ENCODE measurements at regions not wholly inside any gene's neighbourhood (a gene's known extent, or its start where the extent isn't known, plus 50 kb on each side); places are given as distances from the start of the nearest gene placed in this dataset.

- DNase-seq (ENCODE audit: low spot score), result no peak
- ATAC-seq, result no peak
Measured at GRCh38 chr5:4837489-4838058, 302.6 kb upstream of the ADAMTS16 start.

GRCh38 chr5:4845221-4845620, 294.9 kb upstream of the ADAMTS16 start:
- no peak for DNase-seq (ENCODE audit: low spot score)
- ATAC-seq, result no peak

GRCh38 chr5:4847766-4848165, 292.4 kb upstream of the ADAMTS16 start:
- DNase-seq (ENCODE audit: low spot score), result no peak
- ATAC-seq, result no peak

- DNase-seq (ENCODE audit: low spot score), result no peak
- ATAC-seq, result no peak
Measured at GRCh38 chr5:4855036-4855435, 285.1 kb upstream of the ADAMTS16 start.

GRCh38 chr5:4855880-4856279, 284.2 kb upstream of the ADAMTS16 start:
- ATAC-seq (no peak), DNase-seq (ENCODE audit: low spot score) (no peak)

GRCh38 chr5:4857761-4858160, 282.4 kb upstream of the ADAMTS16 start:
- DNase-seq (ENCODE audit: low spot score), result no peak
- no peak for ATAC-seq

- ATAC-seq (peak; percentile 87), DNase-seq (ENCODE audit: low spot score) (no peak)
Measured at GRCh38 chr5:4859500-4860235, 280.5 kb upstream of the ADAMTS16 start.

GRCh38 chr5:4860631-4861030, 279.5 kb upstream of the ADAMTS16 start:
- no peak for ATAC-seq
- DNase-seq (ENCODE audit: low spot score), result no peak

- DNase-seq (ENCODE audit: low spot score) (no peak), ATAC-seq (peak; percentile 78)
Measured at GRCh38 chr5:4862500-4862899, 277.6 kb upstream of the ADAMTS16 start.

- DNase-seq (ENCODE audit: low spot score) (no peak), ATAC-seq (no peak)
Measured at GRCh38 chr5:4866131-4866659, 273.9 kb upstream of the ADAMTS16 start.

- DNase-seq (ENCODE audit: low spot score), result no peak
- no peak for ATAC-seq
Measured at GRCh38 chr5:4866817-4867216, 273.3 kb upstream of the ADAMTS16 start.

- peak; percentile 93 for ATAC-seq
- peak; percentile 58 for DNase-seq (ENCODE audit: low spot score)
Measured at GRCh38 chr5:4868140-4868735, 271.9 kb upstream of the ADAMTS16 start.

- ATAC-seq (no peak), DNase-seq (ENCODE audit: low spot score) (no peak)
Measured at GRCh38 chr5:4873652-4874051, 266.5 kb upstream of the ADAMTS16 start.

- DNase-seq (ENCODE audit: low spot score), result no peak
Measured at GRCh38 chr5:4874097-4874496, 266.0 kb upstream of the ADAMTS16 start.

GRCh38 chr5:4875942-4876341, 264.2 kb upstream of the ADAMTS16 start:
- no peak for ATAC-seq

More at GRCh38 chr5:4874097-4874496, 266.0 kb upstream of the ADAMTS16 start:
- no peak for ATAC-seq

GRCh38 chr5:4876804-4877203, 263.3 kb upstream of the ADAMTS16 start:
- ATAC-seq, result no peak
- no peak for DNase-seq (ENCODE audit: low spot score)

More at GRCh38 chr5:4875942-4876341, 264.2 kb upstream of the ADAMTS16 start:
- DNase-seq (ENCODE audit: low spot score), result no peak

- no peak for DNase-seq (ENCODE audit: low spot score)
- no peak for ATAC-seq
Measured at GRCh38 chr5:4877579-4877978, 262.6 kb upstream of the ADAMTS16 start.

GRCh38 chr5:4879075-4879474, 261.1 kb upstream of the ADAMTS16 start:
- ATAC-seq (no peak), DNase-seq (ENCODE audit: low spot score) (no peak)

GRCh38 chr5:4879693-4880303, 260.3 kb upstream of the ADAMTS16 start:
- DNase-seq (ENCODE audit: low spot score) (peak; percentile 81), ATAC-seq (peak; percentile 100)

- ATAC-seq (no peak), DNase-seq (ENCODE audit: low spot score) (no peak)
Measured at GRCh38 chr5:4880304-4880741, 259.8 kb upstream of the ADAMTS16 start.

- ATAC-seq (no peak), DNase-seq (ENCODE audit: low spot score) (no peak)
Measured at GRCh38 chr5:4881366-4882002, 258.6 kb upstream of the ADAMTS16 start.

Measured in left lobe of liver (tissue), 2 donors.